Stimulated activated naive CD8-positive, alpha-beta T cell treated with anti-CD3 and anti-CD28 coated beads, Interleukin-15, amount 100 ng/mL, for 72 hours (primary cell): ENCODE measurements at regions not wholly inside any gene's neighbourhood (a gene's known extent, or its start where the extent isn't known, plus 50 kb on each side); places are given as distances from the start of the nearest gene placed in this dataset.

Experiments
- ATAC-seq: fragments of 150-1000 bp; cut with Tn5 transposase; 2 replicates; pipeline ENCODE4 v1.10.0; 2021; ENCODE audit warnings: mild to moderate bottlenecking, moderate library complexity
- DNase-seq, 2 donors: peaks; one replicate each; pipeline ENCODE4 v3.0.0; 2021 to 2022
- H3K27ac Mint-ChIP-seq, 2 donors: one replicate each; pipeline ENCODE4 v1.8.0; 2022; ENCODE audit warnings: mild to moderate bottlenecking in 2 of 2, mixed read lengths in 2 of 2, moderate library complexity in 2 of 2
- H3K27me3 Mint-ChIP-seq: one replicate; pipeline ENCODE4 v1.8.0; 2022; ENCODE audit warnings: mixed read lengths
- H3K4me1 Mint-ChIP-seq: one replicate; pipeline ENCODE4 v1.8.0; 2022; ENCODE audit warnings: mild to moderate bottlenecking, mixed read lengths
- H3K4me3 Mint-ChIP-seq, 2 donors: one replicate each; pipeline ENCODE4 v1.8.0; 2022; ENCODE audit warnings: mild to moderate bottlenecking in 2 of 2, mixed read lengths in 2 of 2, moderate library complexity in 1 of 2
- H3K9me3 Mint-ChIP-seq, 2 donors: one replicate each; pipeline ENCODE4 v1.8.0; 2022; ENCODE audit warnings: mixed read lengths in 2 of 2

GRCh38 chr20:40234593-40234992 is 454.4 kb downstream of the MAFB start:
- H3K27me3 Mint-ChIP-seq = no peaks in the 10 kb centered on the region
- no peaks in the 10 kb centered on the region for H3K9me3 Mint-ChIP-seq
- no peak for ATAC-seq

GRCh38 chr20:40233406-40233805 is 455.6 kb downstream of the MAFB start:
- no peaks in the 10 kb centered on the region for H3K9me3 Mint-ChIP-seq
- no peaks in the 10 kb centered on the region for H3K4me1 Mint-ChIP-seq

More at GRCh38 chr20:40234593-40234992, 454.4 kb downstream of the MAFB start:
- no peak for DNase-seq
- Mint-ChIP-seq H3K27ac (no peak overlapping the region), H3K4me1 (no peaks in the 10 kb centered on the region), H3K4me3 (no peak overlapping the region)

GRCh38 chr20:40232756-40233155 is 456.3 kb downstream of the MAFB start:
- Mint-ChIP-seq H3K4me1 (no peaks in the 10 kb centered on the region), H3K9me3 (no peaks in the 10 kb centered on the region), H3K4me3 (no peak overlapping the region), H3K27me3 (no peaks in the 10 kb centered on the region), H3K27ac (no peak overlapping the region)
- DNase-seq = no peak
- ATAC-seq = no peak

More at GRCh38 chr20:40233406-40233805, 455.6 kb downstream of the MAFB start:
- no peak for DNase-seq
- Mint-ChIP-seq H3K4me3 (no peak overlapping the region), H3K27ac (no peak overlapping the region), H3K27me3 (no peaks in the 10 kb centered on the region)
- ATAC-seq = no peak

GRCh38 chr20:40232273-40232672 is 456.8 kb downstream of the MAFB start:
- no peak overlapping the region for H3K4me3 Mint-ChIP-seq
- H3K9me3 Mint-ChIP-seq = no peaks in the 10 kb centered on the region
- ATAC-seq (no peak), DNase-seq (no peak)
- H3K4me1 Mint-ChIP-seq = no peaks in the 10 kb centered on the region
- no peak overlapping the region for H3K27ac Mint-ChIP-seq
- H3K27me3 Mint-ChIP-seq = no peaks in the 10 kb centered on the region

- Mint-ChIP-seq H3K9me3 (no peaks in the 10 kb centered on the region), H3K27me3 (no peaks in the 10 kb centered on the region), H3K4me1 (no peaks in the 10 kb centered on the region), H3K4me3 (no peak overlapping the region), H3K27ac (no peak overlapping the region)
- DNase-seq (no peak), ATAC-seq (no peak)
Measured at GRCh38 chr20:40230486-40230885, 458.6 kb downstream of the MAFB start.

GRCh38 chr20:40225596-40225995 is 463.4 kb downstream of the MAFB start:
- no peak for DNase-seq
- no peaks in the 10 kb centered on the region for H3K9me3 Mint-ChIP-seq
- H3K4me1 Mint-ChIP-seq = no peaks in the 10 kb centered on the region
- ATAC-seq = no peak
- no peak overlapping the region for H3K4me3 Mint-ChIP-seq
- no peak overlapping the region for H3K27ac Mint-ChIP-seq
- no peaks in the 10 kb centered on the region for H3K27me3 Mint-ChIP-seq

- H3K27ac Mint-ChIP-seq = no peak overlapping the region
- no peaks in the 10 kb centered on the region for H3K4me1 Mint-ChIP-seq
- no peak for ATAC-seq
- no peaks in the 10 kb centered on the region for H3K27me3 Mint-ChIP-seq
- H3K4me3 Mint-ChIP-seq = no peak overlapping the region
- H3K9me3 Mint-ChIP-seq = no peaks in the 10 kb centered on the region
- no peak for DNase-seq
Measured at GRCh38 chr20:40223810-40224209, 465.2 kb downstream of the MAFB start.

GRCh38 chr20:40218971-40219370 is 470.1 kb downstream of the MAFB start:
- ATAC-seq = no peak
- Mint-ChIP-seq H3K27ac (no peak overlapping the region), H3K4me3 (no peak overlapping the region), H3K9me3 (peaks cover 4 to 9% of the 10 kb centered on the region in 2 donors), H3K27me3 (peaks cover 7% of the 10 kb centered on the region), H3K4me1 (no peaks in the 10 kb centered on the region)
- no peak for DNase-seq

GRCh38 chr20:40218316-40218969 is 470.6 kb downstream of the MAFB start:
- ATAC-seq = no peak
- Mint-ChIP-seq H3K4me3 (no peak overlapping the region), H3K9me3 (peaks cover 4 to 9% of the 10 kb centered on the region in 2 donors), H3K27me3 (peaks cover 7% of the 10 kb centered on the region), H3K27ac (no peak overlapping the region), H3K4me1 (no peaks in the 10 kb centered on the region)
- no peak for DNase-seq

GRCh38 chr20:40207655-40208054 is 481.4 kb downstream of the MAFB start:
- Mint-ChIP-seq H3K27ac (no peak overlapping the region), H3K9me3 (peaks cover 0 to 7% of the 10 kb centered on the region in 2 donors), H3K4me3 (no peak overlapping the region), H3K27me3 (no peaks in the 10 kb centered on the region), H3K4me1 (no peaks in the 10 kb centered on the region)
- ATAC-seq = no peak
- no peak for DNase-seq

GRCh38 chr20:40205971-40206370 is 483.1 kb downstream of the MAFB start:
- no peak for ATAC-seq
- H3K27ac Mint-ChIP-seq = peak overlapping the region in 1 of 2 donors; percentile 37
- no peak overlapping the region for H3K4me3 Mint-ChIP-seq
- H3K9me3 Mint-ChIP-seq = peaks cover 0 to 7% of the 10 kb centered on the region in 2 donors
- H3K4me1 Mint-ChIP-seq = no peaks in the 10 kb centered on the region
- DNase-seq = no peak
- no peaks in the 10 kb centered on the region for H3K27me3 Mint-ChIP-seq

GRCh38 chr20:40203032-40203431 is 486.0 kb downstream of the MAFB start:
- no peaks in the 10 kb centered on the region for H3K4me1 Mint-ChIP-seq
- ATAC-seq (no peak), DNase-seq (no peak)
- peaks cover 0 to 5% of the 10 kb centered on the region in 2 donors for H3K9me3 Mint-ChIP-seq
- no peak overlapping the region for H3K4me3 Mint-ChIP-seq
- H3K27ac Mint-ChIP-seq = no peak overlapping the region
- no peaks in the 10 kb centered on the region for H3K27me3 Mint-ChIP-seq

- no peak for DNase-seq
- H3K4me3 Mint-ChIP-seq = no peak overlapping the region
- peaks cover 8% of the 10 kb centered on the region for H3K27me3 Mint-ChIP-seq
- no peaks in the 10 kb centered on the region for H3K9me3 Mint-ChIP-seq
- no peak overlapping the region for H3K27ac Mint-ChIP-seq
- no peaks in the 10 kb centered on the region for H3K4me1 Mint-ChIP-seq
- ATAC-seq = no peak
Measured at GRCh38 chr20:40197691-40198090, 491.3 kb downstream of the MAFB start.

- ATAC-seq = no peak
- H3K9me3 Mint-ChIP-seq = no peaks in the 10 kb centered on the region
- H3K4me3 Mint-ChIP-seq = no peak overlapping the region
- H3K27me3 Mint-ChIP-seq = peaks cover 8% of the 10 kb centered on the region
- no peak overlapping the region for H3K27ac Mint-ChIP-seq
- H3K4me1 Mint-ChIP-seq = no peaks in the 10 kb centered on the region
- no peak for DNase-seq
Measured at GRCh38 chr20:40196846-40197436, 492.1 kb downstream of the MAFB start.

GRCh38 chr20:40195742-40196141 is 493.3 kb downstream of the MAFB start:
- H3K4me3 Mint-ChIP-seq = no peak overlapping the region
- no peak overlapping the region for H3K27ac Mint-ChIP-seq
- ATAC-seq (no peak), DNase-seq (no peak)
- peaks cover 8% of the 10 kb centered on the region for H3K27me3 Mint-ChIP-seq
- H3K4me1 Mint-ChIP-seq = no peaks in the 10 kb centered on the region
- H3K9me3 Mint-ChIP-seq = no peaks in the 10 kb centered on the region

- H3K9me3 Mint-ChIP-seq = no peaks in the 10 kb centered on the region
- no peak overlapping the region for H3K4me3 Mint-ChIP-seq
- ATAC-seq (no peak), DNase-seq (no peak)
- H3K27me3 Mint-ChIP-seq = peaks cover 11% of the 10 kb centered on the region
- no peaks in the 10 kb centered on the region for H3K4me1 Mint-ChIP-seq
- H3K27ac Mint-ChIP-seq = no peak overlapping the region
Measured at GRCh38 chr20:40192529-40192928, 496.5 kb downstream of the MAFB start.

GRCh38 chr20:40192081-40192480 is 497.0 kb downstream of the MAFB start:
- no peak for ATAC-seq
- Mint-ChIP-seq H3K4me3 (no peak overlapping the region), H3K4me1 (no peaks in the 10 kb centered on the region), H3K27ac (no peak overlapping the region), H3K9me3 (no peaks in the 10 kb centered on the region), H3K27me3 (peaks cover 7% of the 10 kb centered on the region)
- DNase-seq = no peak
